ENCODE measurements at regions not wholly inside any gene's neighbourhood (a gene's known extent, or its start where the extent isn't known, plus 50 kb on each side); places are given as distances from the start of the nearest gene placed in this dataset. TPM values are rescaled to one million over a fixed set of nuclear protein-coding genes. Genes with fewer than 3 reads are reported as not detected.

GRCh38 chr4:29453303-29453820, 1266.8 kb upstream of the PCDH7 start:
- no peaks in the 10 kb centered on the region for H3K9me3 ChIP-seq (replicated peaks)
- no peak for DNase-seq
- no peak overlapping the region for H3K27ac ChIP-seq (replicated peaks)
- no peak for TF ChIP-seq CTCF (IDR thresholded peaks at IDR 0.05; ENCODE audit: borderline replicate concordance)
- no peaks in the 10 kb centered on the region for H3K4me1 ChIP-seq
- no peaks in the 10 kb centered on the region for H3K27me3 ChIP-seq (ENCODE audit: low read depth)
- no peak overlapping the region for H3K4me3 ChIP-seq
- no peaks in the 10 kb centered on the region for H3K36me3 ChIP-seq
- intact Hi-C loops (cut with micrococcal nuclease): no loop called here

- H3K27ac ChIP-seq (replicated peaks): no peak overlapping the region
- TF ChIP-seq CTCF (IDR thresholded peaks at IDR 0.05; ENCODE audit: borderline replicate concordance): no peak
- H3K4me1 ChIP-seq: no peaks in the 10 kb centered on the region
- H3K36me3 ChIP-seq: no peaks in the 10 kb centered on the region
- intact Hi-C loops (cut with micrococcal nuclease): no loop called here
- DNase-seq: no peak
- H3K27me3 ChIP-seq (ENCODE audit: low read depth): no peaks in the 10 kb centered on the region
- H3K4me3 ChIP-seq: no peak overlapping the region
- no peaks in the 10 kb centered on the region for H3K9me3 ChIP-seq (replicated peaks)
Observed at GRCh38 chr4:29459926-29460325, 1260.2 kb upstream of the PCDH7 start.

GRCh38 chr4:29467044-29467717, 1253.0 kb upstream of the PCDH7 start:
- Histone ChIP-seq H3K4me1 (no peaks in the 10 kb centered on the region), H3K27me3 (ENCODE audit: low read depth) (no peaks in the 10 kb centered on the region), H3K27ac (replicated peaks) (no peak overlapping the region), H3K4me3 (no peak overlapping the region), H3K9me3 (replicated peaks) (no peaks in the 10 kb centered on the region), H3K36me3 (no peaks in the 10 kb centered on the region)
- intact Hi-C loops (cut with micrococcal nuclease): no loop called here
- TF ChIP-seq CTCF (IDR thresholded peaks at IDR 0.05; ENCODE audit: borderline replicate concordance): no peak
- DNase-seq: no peak

Small RNA genes lying in the stretch of these regions (microRNA-seq; reads per million reads assigned to microRNA genes)
- not detected for gene MIR4275
